GM12865 (cell line): ENCODE measurements at regions not wholly inside any gene's neighbourhood (a gene's known extent, or its start where the extent isn't known, plus 50 kb on each side); places are given as distances from the start of the nearest gene placed in this dataset.
A peak's percentile ranks its signal among the peaks of the same experiment; 100 is the strongest.
"Not testable (repeated sequence)": the region's sequence is repeated elsewhere in the genome, so short reads cannot be mapped to it uniquely, and the experiment has no call there.

Experiments
- DNase-seq: peaks from one replicate; pipeline ENCODE4 v3.0.0; 2010; ENCODE audit warnings: low read depth
- H3K4me3 ChIP-seq: 2 replicates; pipeline ENCODE4 v1.5.1; 2011; ENCODE audit warnings: mild to moderate bottlenecking, low read depth, low read length, control low read depth
- CTCF ChIP-seq: IDR thresholded peaks from 2 replicates; pipeline ENCODE4 v1.5.1; 2011; ENCODE audit warnings: low read length, control low read depth, low read depth, inconsistent platforms; ENCODE audit not compliant: insufficient read depth; ENCODE audit errors: missing control alignments

GRCh38 chr2:155980941-155981560 lies 351.5 kb downstream of the NR4A2 start:
- no peak overlapping the region for H3K4me3 ChIP-seq
- DNase-seq = peak; percentile 5

GRCh38 chr2:155975734-155976133 lies 356.8 kb downstream of the NR4A2 start:
- no peak for TF ChIP-seq CTCF
- no peak for DNase-seq
- H3K4me3 ChIP-seq = no peak overlapping the region

More at GRCh38 chr2:155980941-155981560, 351.5 kb downstream of the NR4A2 start:
- TF ChIP-seq CTCF = no peak

GRCh38 chr2:155972916-155973315 lies 359.6 kb downstream of the NR4A2 start:
- no peak for DNase-seq
- TF ChIP-seq CTCF = no peak
- no peak overlapping the region for H3K4me3 ChIP-seq

GRCh38 chr2:155966064-155966471 lies 366.5 kb downstream of the NR4A2 start:
- H3K4me3 ChIP-seq, DNase-seq: not testable (repeated sequence)

- TF ChIP-seq CTCF = no peak
- no peak for DNase-seq
- no peak overlapping the region for H3K4me3 ChIP-seq
Observed at GRCh38 chr2:155965415-155966063, 367.0 kb downstream of the NR4A2 start.

- no peak overlapping the region for H3K4me3 ChIP-seq
- no peak for TF ChIP-seq CTCF
- no peak for DNase-seq
Observed at GRCh38 chr2:155961641-155962040, 370.9 kb downstream of the NR4A2 start.

GRCh38 chr2:155958834-155959233 lies 373.7 kb downstream of the NR4A2 start:
- TF ChIP-seq CTCF = no peak
- no peak for DNase-seq
- no peak overlapping the region for H3K4me3 ChIP-seq
